H9 (cell line): ENCODE measurements at regions not wholly inside any gene's neighbourhood (a gene's known extent, or its start where the extent isn't known, plus 50 kb on each side); places are given as distances from the start of the nearest gene placed in this dataset.

Experiments used
- DNase-seq: peaks from one replicate; pipeline ENCODE4 v3.0.0-alpha.2; 2017
- H2AFZ ChIP-seq: one replicate; pipeline ENCODE4 v1.6.1; 2013; ENCODE audit warnings: mild to moderate bottlenecking, low read length, control low read depth, moderate library complexity
- H2AK5ac ChIP-seq: 2 replicates; pipeline ENCODE4 v1.6.1; 2013; ENCODE audit warnings: low read length, control low read depth, mixed read lengths; ENCODE audit not compliant: insufficient read length
- H2BK120ac ChIP-seq: one replicate; pipeline ENCODE4 v1.6.1; 2013; ENCODE audit warnings: low read depth, mild to moderate bottlenecking, low read length, control low read depth, inconsistent platforms; ENCODE audit not compliant: poor library complexity, severe bottlenecking
- H2BK12ac ChIP-seq: 2 replicates; pipeline ENCODE4 v1.6.1; 2013; ENCODE audit warnings: low read length, control low read depth, mixed read lengths, low read depth; ENCODE audit not compliant: insufficient read length
- H2BK15ac ChIP-seq: 2 replicates; pipeline ENCODE4 v1.6.1; 2013; ENCODE audit warnings: low read depth, low read length, control low read depth
- H2BK20ac ChIP-seq: one replicate; pipeline ENCODE4 v1.6.1; 2013; ENCODE audit warnings: low read depth, mild to moderate bottlenecking, low read length, control low read depth, inconsistent platforms; ENCODE audit not compliant: poor library complexity, severe bottlenecking
- H2BK5ac ChIP-seq: 2 replicates; pipeline ENCODE4 v1.6.1; 2013; ENCODE audit warnings: low read length, control low read depth, mixed read lengths; ENCODE audit not compliant: insufficient read length
- H3K14ac ChIP-seq: 2 replicates; pipeline ENCODE4 v1.6.1; 2013; ENCODE audit warnings: low read length, control low read depth; ENCODE audit not compliant: insufficient read depth
- H3K18ac ChIP-seq: 2 replicates; pipeline ENCODE4 v1.6.1; 2013; ENCODE audit warnings: low read depth, mild to moderate bottlenecking, mixed read lengths, low read length, control low read depth; ENCODE audit not compliant: insufficient read length
- H3K23ac ChIP-seq: 2 replicates; pipeline ENCODE4 v1.6.1; 2013; ENCODE audit warnings: low read length, control low read depth, mixed read lengths, low read depth; ENCODE audit not compliant: insufficient read length
- H3K23me2 ChIP-seq: 2 replicates; pipeline ENCODE4 v1.6.1; 2013; ENCODE audit warnings: low read depth, mild to moderate bottlenecking, mixed read lengths, low read length, control low read depth; ENCODE audit not compliant: insufficient read length, poor library complexity, severe bottlenecking
- H3K27ac ChIP-seq: 2 replicates; pipeline ENCODE4 v1.5.1; 2013; ENCODE audit warnings: low read length, control low read depth, mixed read lengths, low read depth; ENCODE audit not compliant: insufficient read length
- H3K27me3 ChIP-seq: 2 replicates; pipeline ENCODE4 v1.6.1; 2013; ENCODE audit warnings: low read length, control low read depth, inconsistent platforms; ENCODE audit not compliant: insufficient read depth
- H3K4ac ChIP-seq: 2 replicates; pipeline ENCODE4 v1.6.1; 2013; ENCODE audit warnings: low read depth, mild to moderate bottlenecking, control low read depth, inconsistent platforms, low read length, moderate library complexity
- H3K4me1 ChIP-seq: 2 replicates; pipeline ENCODE4 v1.6.1; 2013; ENCODE audit warnings: low read length, control low read depth, inconsistent platforms; ENCODE audit not compliant: insufficient read depth
- H3K4me2 ChIP-seq: 2 replicates; pipeline ENCODE4 v1.6.1; 2013; ENCODE audit warnings: low read length, control low read depth, mixed read lengths; ENCODE audit not compliant: insufficient read length, insufficient read depth
- H3K56ac ChIP-seq: 2 replicates; pipeline ENCODE4 v1.6.1; 2013; ENCODE audit warnings: low read depth, mild to moderate bottlenecking, mixed read lengths, low read length, control low read depth; ENCODE audit not compliant: insufficient read length
- H3K79me1 ChIP-seq: 2 replicates; pipeline ENCODE4 v1.6.1; 2013; ENCODE audit warnings: low read depth, mild to moderate bottlenecking, moderate library complexity, low read length, control low read depth, inconsistent platforms; ENCODE audit not compliant: insufficient read depth, poor library complexity, severe bottlenecking
- H3K79me2 ChIP-seq: 2 replicates; pipeline ENCODE4 v1.6.1; 2013; ENCODE audit warnings: low read length, control low read depth, inconsistent platforms; ENCODE audit not compliant: insufficient read depth
- H3K9ac ChIP-seq: 2 replicates; pipeline ENCODE4 v1.6.1; 2013; ENCODE audit warnings: low read length, control low read depth, mixed read lengths; ENCODE audit not compliant: insufficient read length; ENCODE audit errors: extremely low read depth
- H3K9me3 ChIP-seq: one replicate; pipeline ENCODE4 v1.6.1; 2013; ENCODE audit warnings: low read depth, low read length, inconsistent platforms; ENCODE audit not compliant: control insufficient read depth
- H3T11ph ChIP-seq: one replicate; pipeline ENCODE4 v1.6.1; 2013; ENCODE audit warnings: mild to moderate bottlenecking, low read length, control low read depth, inconsistent platforms
- H4K20me1 ChIP-seq: one replicate; pipeline ENCODE4 v1.6.1; 2013; ENCODE audit not compliant: control insufficient read depth, insufficient read length, insufficient read depth
- H4K5ac ChIP-seq: 2 replicates; pipeline ENCODE4 v1.6.1; 2013; ENCODE audit warnings: low read depth, mild to moderate bottlenecking, mixed read lengths, low read length, control low read depth; ENCODE audit not compliant: insufficient read length
- H4K8ac ChIP-seq: replicated peaks from 2 replicates; pipeline ENCODE4 v1.6.1; 2013; ENCODE audit warnings: low read length, control low read depth, mixed read lengths, low read depth; ENCODE audit not compliant: insufficient read length
- H4K91ac ChIP-seq: 2 replicates; pipeline ENCODE4 v1.6.1; 2013; ENCODE audit warnings: low read depth, mild to moderate bottlenecking, moderate library complexity, mixed read lengths, low read length, control low read depth; ENCODE audit not compliant: insufficient read length
- H3K27ac Mint-ChIP-seq, 3 experiments: 2 replicates in 2 of 3; 3 replicates in 1 of 3; pipeline ENCODE4 v1.8.0; 2020 to 2021; ENCODE audit warnings: mixed read lengths in 3 of 3, mild to moderate bottlenecking in 1 of 3, moderate library complexity in 1 of 3
- H3K27me3 Mint-ChIP-seq: 2 replicates; pipeline ENCODE4 v1.8.0; 2021; ENCODE audit warnings: low read depth, mild to moderate bottlenecking, moderate library complexity, mixed read lengths
- H3K36me3 Mint-ChIP-seq, 3 experiments: 2 replicates in 2 of 3; 3 replicates in 1 of 3; pipeline ENCODE4 v1.8.0; 2020 to 2021; ENCODE audit warnings: low read depth in 3 of 3, mixed read lengths in 3 of 3; ENCODE audit not compliant: insufficient read depth in 1 of 3
- H3K4me1 Mint-ChIP-seq, 2 experiments: 2 replicates each; pipeline ENCODE4 v1.8.0; 2020; ENCODE audit warnings: mixed read lengths in 2 of 2
- H3K4me3 Mint-ChIP-seq, 2 experiments: 2 replicates in 1 of 2; 3 replicates in 1 of 2; pipeline ENCODE4 v1.8.0; 2020 to 2021; ENCODE audit warnings: mild to moderate bottlenecking in 2 of 2, mixed read lengths in 2 of 2, moderate library complexity in 1 of 2
- H3K9me3 Mint-ChIP-seq, 2 experiments: 2 replicates in 1 of 2; 3 replicates in 1 of 2; pipeline ENCODE4 v1.8.0; 2020; ENCODE audit warnings: mild to moderate bottlenecking in 2 of 2, mixed read lengths in 2 of 2, moderate library complexity in 1 of 2
- CTCF ChIP-seq: fragments of 200-600 bp; sonication (generic); conservative IDR thresholded peaks from 3 replicates; pipeline ENCODE4 v1.8.0; 2021; ENCODE audit warnings: antibody characterized with exemption, mild to moderate bottlenecking
- WGBS: extraction: QIAGEN DNeasy Blood & Tissue Kit; methylation state at CpG from one replicate; pipeline ENCODE4 v1.1.7; 2013; ENCODE audit warnings: missing lambda C conversion rate, low lambda C conversion rate, mixed read lengths; ENCODE audit not compliant: insufficient read length; ENCODE audit errors: extremely low coverage; 5-methylcytosine and 5-hydroxymethylcytosine counted together

- H3K27me3 ChIP-seq, result no peaks in the 10 kb centered on the region
- H4K8ac ChIP-seq, result no peak overlapping the region
- no peaks in the 10 kb centered on the region for H3K79me2 ChIP-seq
- no peak overlapping the region for H3K14ac ChIP-seq
- H2AK5ac ChIP-seq, result no peak overlapping the region
- H4K5ac ChIP-seq, result no peak overlapping the region
- H2BK120ac ChIP-seq, result no peak overlapping the region
- no peak overlapping the region for H2BK12ac ChIP-seq
- Mint-ChIP-seq H3K4me1 (peaks cover 20 to 25% of the 10 kb centered on the region in 2 experiments), H3K36me3 (peaks cover 0 to 11% (median 0%) of the 10 kb centered on the region in 3 experiments; a peak in 1 of 7 replicates), H3K4me3 (no peak overlapping the region), H3K27ac (no peak overlapping the region), H3K27me3 (no peaks in the 10 kb centered on the region), H3K9me3 (no peaks in the 10 kb centered on the region; a peak in 1 of 5 replicates)
- no peak overlapping the region for H3K9ac ChIP-seq
- no peak overlapping the region for H3K23ac ChIP-seq
- no peak overlapping the region for H3K27ac ChIP-seq
- H3K9me3 ChIP-seq, result no peaks in the 10 kb centered on the region
- TF ChIP-seq CTCF, result no peak
- H3T11ph ChIP-seq, result no peak overlapping the region
- H2BK20ac ChIP-seq, result no peak overlapping the region
- no peak overlapping the region for H3K18ac ChIP-seq
- H3K23me2 ChIP-seq, result no peaks in the 10 kb centered on the region
- WGBS, result no CpG with 5 or more reads among the region's 2 CpGs
- peaks cover 4% of the 10 kb centered on the region; the same call in 1 of the 2 replicates for H3K4me1 ChIP-seq
- H2BK5ac ChIP-seq, result no peak overlapping the region
- H3K4me2 ChIP-seq, result no peak overlapping the region
- H2BK15ac ChIP-seq, result no peak overlapping the region
- no peak overlapping the region for H3K56ac ChIP-seq
- H4K91ac ChIP-seq, result no peak overlapping the region
- no peak for DNase-seq
- no peaks in the 10 kb centered on the region for H4K20me1 ChIP-seq
- H3K79me1 ChIP-seq, result no peaks in the 10 kb centered on the region
- H2AFZ ChIP-seq, result no peak overlapping the region
- no peak overlapping the region for H3K4ac ChIP-seq
Observed at GRCh38 chr3:168219530-168219929, 123.8 kb upstream of the GOLIM4 start.
